ENCODE measurements at regions not wholly inside any gene's neighbourhood (a gene's known extent, or its start where the extent isn't known, plus 50 kb on each side); places are given as distances from the start of the nearest gene placed in this dataset.

- TF ChIP-seq EZH2phosphoT487 (conservative IDR thresholded peaks at IDR 0.05; ENCODE audit: low read length) (no peak), CTCF (IDR thresholded peaks at IDR 0.05; ENCODE audit: insufficient read depth, low read length, poor library complexity, severe bottlenecking) (no peak)
Measured at GRCh38 chr6:154891901-154892300, 103.2 kb upstream of the TIAM2 start.
